ENCODE measurements at regions not wholly inside any gene's neighbourhood (a gene's known extent, or its start where the extent isn't known, plus 50 kb on each side); places are given as distances from the start of the nearest gene placed in this dataset.
"Not testable (repeated sequence)": the region's sequence is repeated elsewhere in the genome, so short reads cannot be mapped to it uniquely, and the experiment has no call there.

GRCh38 chr12:25615119-25615518, 62.0 kb upstream of the LMNTD1 start:
- peak; percentile 5 for DNase-seq (ENCODE audit: low spot score)

GRCh38 chr12:25616286-25616685, 63.2 kb upstream of the LMNTD1 start:
- no peak for DNase-seq (ENCODE audit: low spot score)

- no peak for DNase-seq (ENCODE audit: low spot score)
Observed at GRCh38 chr12:25617991-25618390, 64.9 kb upstream of the LMNTD1 start.

- no peak for DNase-seq (ENCODE audit: low spot score)
Observed at GRCh38 chr12:25623816-25624215, 70.7 kb upstream of the LMNTD1 start.

- DNase-seq (ENCODE audit: low spot score), result no peak
Observed at GRCh38 chr12:25625146-25625545, 72.1 kb upstream of the LMNTD1 start.

- DNase-seq (ENCODE audit: low spot score), result no peak
Observed at GRCh38 chr12:25629341-25629740, 76.3 kb upstream of the LMNTD1 start.

- not testable (repeated sequence) for DNase-seq (ENCODE audit: low spot score)
Observed at GRCh38 chr12:25630735-25631515, 77.8 kb upstream of the LMNTD1 start.

- DNase-seq (ENCODE audit: low spot score), result not testable (repeated sequence)
Observed at GRCh38 chr12:25633149-25633548, 80.1 kb upstream of the LMNTD1 start.

- no peak for DNase-seq (ENCODE audit: low spot score)
Observed at GRCh38 chr12:25637752-25638151, 84.7 kb upstream of the LMNTD1 start.

GRCh38 chr12:25639406-25639805, 86.3 kb upstream of the LMNTD1 start:
- DNase-seq (ENCODE audit: low spot score), result no peak

- no peak for DNase-seq (ENCODE audit: low spot score)
Observed at GRCh38 chr12:25644979-25645378, 91.9 kb upstream of the LMNTD1 start.

GRCh38 chr12:25645427-25645826, 92.3 kb upstream of the LMNTD1 start:
- DNase-seq (ENCODE audit: low spot score), result no peak

GRCh38 chr12:25651931-25652330, 98.8 kb upstream of the LMNTD1 start:
- DNase-seq (ENCODE audit: low spot score), result no peak

GRCh38 chr12:25652371-25652770, 99.3 kb upstream of the LMNTD1 start:
- no peak for DNase-seq (ENCODE audit: low spot score)

- DNase-seq (ENCODE audit: low spot score), result no peak
Observed at GRCh38 chr12:25653487-25654175, 100.5 kb upstream of the LMNTD1 start.

- peak; percentile 17 for DNase-seq (ENCODE audit: low spot score)
Observed at GRCh38 chr12:25655702-25656101, 102.6 kb upstream of the LMNTD1 start.

GRCh38 chr12:25659621-25660020, 106.5 kb upstream of the LMNTD1 start:
- DNase-seq (ENCODE audit: low spot score), result no peak

- no peak for DNase-seq (ENCODE audit: low spot score)
Observed at GRCh38 chr12:25670076-25671055, 117.3 kb upstream of the LMNTD1 start.

GRCh38 chr12:25675808-25676207, 122.7 kb upstream of the LMNTD1 start:
- no peak for DNase-seq (ENCODE audit: low spot score)

GRCh38 chr12:25677232-25677937, 124.3 kb upstream of the LMNTD1 start:
- no peak for DNase-seq (ENCODE audit: low spot score)

GRCh38 chr12:25681580-25681979, 128.5 kb upstream of the LMNTD1 start:
- no peak for DNase-seq (ENCODE audit: low spot score)
